ENCODE measurements at regions not wholly inside any gene's neighbourhood (a gene's known extent, or its start where the extent isn't known, plus 50 kb on each side); places are given as distances from the start of the nearest gene placed in this dataset.

DNA sequence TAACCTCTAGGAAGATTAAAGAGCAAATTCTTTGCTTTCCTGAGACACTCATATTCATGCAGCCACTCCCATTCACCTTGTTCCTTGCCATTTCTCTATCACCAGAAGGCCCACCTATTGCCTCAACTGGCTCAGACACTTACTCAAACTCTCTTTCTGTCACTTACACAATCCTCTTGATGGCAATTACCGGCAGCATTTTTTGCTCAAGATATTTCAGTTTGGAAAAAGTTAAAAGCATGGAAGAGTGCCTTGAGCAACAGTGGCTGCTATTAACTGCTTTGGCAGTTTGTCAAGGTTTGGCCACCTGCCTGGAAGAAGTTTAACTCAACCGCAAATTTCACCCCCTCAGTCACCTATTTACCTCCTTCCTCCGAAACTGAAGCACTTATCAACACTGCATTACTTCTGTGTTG, 1104.0 kb upstream of the PIK3C3 start (continued):
- no peak for TF ChIP-seq EP300 (IDR thresholded peaks at IDR 0.05; ENCODE audit: borderline replicate concordance in 1 of 2, low read depth in 2 of 2, low read length in 2 of 2)
- TF ChIP-seq TAF7 (optimal IDR thresholded peaks at IDR 0.05; ENCODE audit: borderline replicate concordance, low read depth, low read length), result no peak
- TF ChIP-seq RNF2 (IDR thresholded peaks at IDR 0.05; ENCODE audit: borderline replicate concordance, low read depth, low read length, missing control alignments, poor library complexity, severe bottlenecking), result no peak

Data from H1 (cell line).